HFFc6 (cell line): ENCODE measurements at regions not wholly inside any gene's neighbourhood (a gene's known extent, or its start where the extent isn't known, plus 50 kb on each side); places are given as distances from the start of the nearest gene placed in this dataset.

Experiments used
- DNase-seq: peaks from one replicate; pipeline ENCODE4 v3.0.0-alpha.2; 2018
- H3K27ac Mint-ChIP-seq: 2 replicates; pipeline ENCODE4 v1.8.0; 2020; ENCODE audit warnings: mild to moderate bottlenecking, mixed read lengths
- H3K27me3 Mint-ChIP-seq: 2 replicates; pipeline ENCODE4 v1.8.0; 2021; ENCODE audit warnings: mild to moderate bottlenecking, moderate library complexity, mixed read lengths; ENCODE audit not compliant: insufficient read depth
- H3K36me3 Mint-ChIP-seq: 2 replicates; pipeline ENCODE4 v1.8.0; 2021; ENCODE audit warnings: low read depth, mixed read lengths
- H3K4me1 Mint-ChIP-seq: 2 replicates; pipeline ENCODE4 v1.8.0; 2020; ENCODE audit warnings: low read depth, mixed read lengths
- H3K4me3 Mint-ChIP-seq: 2 replicates; pipeline ENCODE4 v1.8.0; 2020; ENCODE audit warnings: mild to moderate bottlenecking, moderate library complexity, mixed read lengths
- H3K9me3 Mint-ChIP-seq: 2 replicates; pipeline ENCODE4 v1.8.0; 2020; ENCODE audit warnings: mild to moderate bottlenecking, mixed read lengths
- TF ChIP-seq, protein P1 (sequence below): fragments of 200-600 bp; sonication (generic); IDR thresholded peaks from 2 replicates; pipeline ENCODE4 v1.5.0; 2021; ENCODE audit warnings: antibody characterized with exemption, mild to moderate bottlenecking

DNA sequence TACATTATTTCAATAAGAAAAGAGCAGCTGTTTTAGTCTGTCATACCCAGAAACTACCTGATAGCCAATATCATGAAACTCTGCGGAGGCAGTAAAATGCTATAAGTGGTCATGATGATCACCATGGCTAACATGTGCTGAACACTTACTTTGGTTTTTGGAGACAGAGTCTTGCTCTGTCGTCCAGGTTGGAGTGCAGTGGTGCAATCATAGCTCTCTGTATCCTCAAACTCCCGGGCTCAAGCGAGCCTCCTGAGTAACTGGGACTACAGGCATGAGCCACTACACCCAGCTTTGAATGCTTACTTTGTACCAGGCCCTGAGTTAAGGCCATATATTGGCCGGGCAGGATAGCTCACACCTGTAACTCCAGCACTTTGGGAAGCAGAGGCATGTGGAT, 101.2 kb upstream of the DHX40 start:
- TF ChIP-seq, protein P1, sequence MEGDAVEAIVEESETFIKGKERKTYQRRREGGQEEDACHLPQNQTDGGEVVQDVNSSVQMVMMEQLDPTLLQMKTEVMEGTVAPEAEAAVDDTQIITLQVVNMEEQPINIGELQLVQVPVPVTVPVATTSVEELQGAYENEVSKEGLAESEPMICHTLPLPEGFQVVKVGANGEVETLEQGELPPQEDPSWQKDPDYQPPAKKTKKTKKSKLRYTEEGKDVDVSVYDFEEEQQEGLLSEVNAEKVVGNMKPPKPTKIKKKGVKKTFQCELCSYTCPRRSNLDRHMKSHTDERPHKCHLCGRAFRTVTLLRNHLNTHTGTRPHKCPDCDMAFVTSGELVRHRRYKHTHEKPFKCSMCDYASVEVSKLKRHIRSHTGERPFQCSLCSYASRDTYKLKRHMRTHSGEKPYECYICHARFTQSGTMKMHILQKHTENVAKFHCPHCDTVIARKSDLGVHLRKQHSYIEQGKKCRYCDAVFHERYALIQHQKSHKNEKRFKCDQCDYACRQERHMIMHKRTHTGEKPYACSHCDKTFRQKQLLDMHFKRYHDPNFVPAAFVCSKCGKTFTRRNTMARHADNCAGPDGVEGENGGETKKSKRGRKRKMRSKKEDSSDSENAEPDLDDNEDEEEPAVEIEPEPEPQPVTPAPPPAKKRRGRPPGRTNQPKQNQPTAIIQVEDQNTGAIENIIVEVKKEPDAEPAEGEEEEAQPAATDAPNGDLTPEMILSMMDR, result no peak
- Mint-ChIP-seq H3K27me3 (peaks cover 17% of the 10 kb centered on the region), H3K36me3 (no peaks in the 10 kb centered on the region), H3K27ac (no peak overlapping the region), H3K9me3 (no peaks in the 10 kb centered on the region), H3K4me1 (no peaks in the 10 kb centered on the region), H3K4me3 (no peak overlapping the region)
- no peak for DNase-seq

DNA sequence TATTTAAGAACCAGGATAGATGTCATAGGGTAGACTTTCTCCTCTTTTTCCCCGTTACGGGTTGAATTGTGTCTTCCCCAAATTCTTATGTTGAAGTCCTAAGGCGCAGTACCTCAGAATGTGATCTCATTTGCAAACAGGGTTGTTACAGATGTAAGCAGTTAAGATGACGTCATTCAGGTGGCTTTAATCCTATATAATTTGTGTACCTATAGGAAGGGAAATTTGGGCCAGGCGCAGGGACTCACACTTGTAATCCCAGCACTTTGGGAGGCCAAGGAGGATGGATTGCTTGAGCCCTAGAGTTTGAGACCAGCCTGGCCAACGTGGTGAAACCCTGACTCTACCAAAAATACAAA, 99.5 kb upstream of the DHX40 start:
- Mint-ChIP-seq H3K4me3 (no peak overlapping the region), H3K27ac (no peak overlapping the region), H3K4me1 (no peaks in the 10 kb centered on the region), H3K36me3 (no peaks in the 10 kb centered on the region), H3K9me3 (no peaks in the 10 kb centered on the region), H3K27me3 (peaks cover 16% of the 10 kb centered on the region)
- DNase-seq, result no peak
- TF ChIP-seq, protein P1, result no peak

DNA sequence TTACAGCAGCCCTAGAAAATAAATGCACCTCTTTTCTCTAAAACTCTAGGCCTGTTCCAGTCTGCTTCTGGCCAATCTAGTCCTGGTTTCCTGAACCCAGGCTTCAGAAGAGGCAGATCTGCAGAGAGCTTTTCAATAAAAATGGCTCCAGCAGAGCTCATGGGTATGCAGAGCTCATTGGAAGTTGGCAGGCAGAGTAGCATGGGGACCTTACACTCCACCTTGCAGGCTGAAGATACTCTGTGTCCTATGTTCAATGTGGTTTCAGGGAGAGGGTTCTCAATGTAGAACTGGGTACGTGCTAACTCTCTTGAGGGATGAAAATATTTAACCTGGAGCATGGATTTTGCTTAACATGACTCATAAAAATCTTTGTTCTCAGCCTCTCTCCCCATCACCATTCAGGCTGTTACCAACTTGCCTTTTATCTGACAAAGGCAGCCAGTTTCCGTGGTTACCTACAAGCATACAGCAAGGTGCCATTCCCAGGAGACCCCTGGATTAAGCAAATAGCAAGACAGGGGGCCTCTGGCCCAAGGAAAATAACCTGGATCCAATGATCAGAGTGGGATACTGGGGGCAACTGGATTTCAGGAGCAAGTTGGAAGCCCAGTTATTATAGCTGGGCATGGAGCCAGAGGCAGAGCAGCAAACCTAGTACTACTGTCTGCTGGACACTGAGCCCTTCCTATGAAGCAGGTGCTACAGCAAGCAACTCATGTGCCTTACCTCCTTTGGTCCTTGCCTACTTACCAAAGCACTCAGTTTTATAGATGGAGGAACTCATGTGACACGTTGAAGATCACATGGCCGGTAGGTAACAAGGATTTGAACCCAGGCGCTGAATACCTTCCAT, 98.2 kb upstream of the DHX40 start:
- H3K27me3 Mint-ChIP-seq, result peaks cover 12% of the 10 kb centered on the region
- no peaks in the 10 kb centered on the region for H3K36me3 Mint-ChIP-seq
- H3K27ac Mint-ChIP-seq, result no peak overlapping the region
- no peak for DNase-seq
- TF ChIP-seq, protein P1, result no peak
- no peaks in the 10 kb centered on the region for H3K4me1 Mint-ChIP-seq
- no peak overlapping the region for H3K4me3 Mint-ChIP-seq
- H3K9me3 Mint-ChIP-seq, result no peaks in the 10 kb centered on the region

DNA sequence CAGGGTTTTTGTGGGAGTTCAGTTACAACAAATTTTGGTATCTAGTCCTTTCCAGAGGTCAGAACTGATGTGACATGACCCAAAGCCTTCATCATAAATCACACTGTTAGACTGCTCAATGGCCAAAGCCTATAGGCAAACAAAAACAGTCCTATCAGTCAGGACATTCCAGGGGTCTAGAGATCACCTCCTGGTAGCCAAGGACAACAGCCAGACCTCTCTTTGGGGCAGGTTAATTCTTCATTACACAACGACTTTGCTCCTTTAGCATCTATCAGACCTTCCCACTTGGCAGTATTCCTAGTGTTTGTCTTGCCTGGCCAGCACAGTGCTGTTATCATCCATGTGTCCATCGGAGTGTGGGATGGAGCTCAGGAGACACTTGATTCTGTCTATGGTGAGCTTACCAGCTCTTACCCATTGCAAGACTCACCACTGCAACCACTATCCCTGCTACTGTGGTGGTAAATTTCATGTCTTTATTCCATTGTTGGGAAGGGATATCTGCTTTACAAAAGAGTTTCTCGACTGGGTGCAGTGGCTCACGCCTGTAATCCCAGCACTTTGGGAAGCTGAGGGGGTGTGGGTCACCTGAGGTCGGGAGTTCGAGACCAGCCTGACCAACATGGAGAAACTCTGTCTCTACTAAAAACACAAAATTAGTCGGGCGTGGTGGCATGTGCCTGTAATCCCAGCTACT, 95.5 kb upstream of the DHX40 start:
- Mint-ChIP-seq H3K36me3 (no peaks in the 10 kb centered on the region), H3K4me1 (no peaks in the 10 kb centered on the region), H3K4me3 (no peak overlapping the region), H3K9me3 (no peaks in the 10 kb centered on the region), H3K27ac (no peak overlapping the region), H3K27me3 (peaks cover 12% of the 10 kb centered on the region)
- TF ChIP-seq, protein P1, result no peak
- DNase-seq, result no peak

DNA sequence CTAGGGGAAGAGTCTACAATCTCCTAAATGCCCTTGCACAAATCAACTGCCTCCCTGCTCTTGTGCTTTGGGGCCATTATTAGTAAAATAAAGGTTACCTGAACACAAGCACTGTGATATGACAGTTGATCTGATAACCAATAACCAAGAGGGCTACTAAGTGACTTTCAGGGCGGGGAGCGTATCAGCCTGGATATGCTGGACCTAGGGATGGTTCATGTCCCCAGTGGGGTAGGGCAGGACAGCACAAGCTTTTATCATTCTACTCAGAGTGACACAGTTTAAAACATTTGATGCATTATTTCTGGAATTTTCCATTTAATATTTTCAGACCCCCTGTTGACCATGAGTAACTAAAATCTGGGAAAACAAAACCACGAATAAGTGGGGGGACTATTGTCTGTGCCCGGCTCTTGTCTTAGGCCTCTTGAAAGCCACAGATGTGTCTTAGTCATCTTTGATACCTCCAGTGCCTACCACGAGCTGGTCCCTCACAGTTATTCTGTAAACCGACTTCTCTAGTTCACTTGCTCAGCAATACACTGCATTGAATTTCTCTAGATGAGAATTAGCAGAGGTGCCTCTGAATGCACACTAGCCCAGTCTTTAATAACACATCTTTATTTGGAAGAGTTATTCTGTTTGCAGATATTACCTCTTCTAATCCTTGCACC, 94.6 kb upstream of the DHX40 start:
- no peak for DNase-seq
- Mint-ChIP-seq H3K36me3 (no peaks in the 10 kb centered on the region), H3K4me1 (no peaks in the 10 kb centered on the region), H3K9me3 (no peaks in the 10 kb centered on the region), H3K27ac (no peak overlapping the region), H3K27me3 (peaks cover 12% of the 10 kb centered on the region), H3K4me3 (no peak overlapping the region)
- TF ChIP-seq, protein P1, result no peak
